Gastrocnemius medialis (tissue), 4 donors: ENCODE measurements at regions not wholly inside any gene's neighbourhood (a gene's known extent, or its start where the extent isn't known, plus 50 kb on each side); places are given as distances from the start of the nearest gene placed in this dataset.

ENCODE experiments used
- CTCF ChIP-seq, 5 experiments: fragments of 450-650 bp in 3 of 5; fragments of 200-600 bp in 2 of 5; sonication (generic) in 2 of 5; IDR thresholded peaks in 4 of 5; conservative IDR thresholded peaks in 1 of 5; 1 replicate in 4 of 5; 2 replicates in 1 of 5; pipeline ENCODE4 v1.5.1; 2016 to 2019; ENCODE audit warnings: antibody characterized with exemption in 5 of 5, mild to moderate bottlenecking in 3 of 5, moderate library complexity in 3 of 5
- POLR2A ChIP-seq, 2 donors: fragments of 450-650 bp; IDR thresholded peaks; one replicate each; pipeline ENCODE4 v1.6.1; 2017; ENCODE audit warnings: antibody characterized with exemption in 2 of 2, mild to moderate bottlenecking in 2 of 2, moderate library complexity in 2 of 2

- TF ChIP-seq POLR2A (IDR thresholded peaks at IDR 0.05) (no peak), CTCF (IDR thresholded peaks at IDR 0.05 in 4 of 5, conservative IDR thresholded peaks at IDR 0.05 in 1 of 5) (no peak)
These were observed 183.1 kb upstream of the TLE3 start for GRCh38 chr15:70280781-70281180.
